Stimulated activated memory B cell treated with anti-CD40 and anti-IgM and Interleukin-4, amounts not matched to agents 10 μg/mL and 1 μg/mL and 100 μg/mL, for 72 hours (primary cell): ENCODE measurements at regions not wholly inside any gene's neighbourhood (a gene's known extent, or its start where the extent isn't known, plus 50 kb on each side); places are given as distances from the start of the nearest gene placed in this dataset.
"Not testable (repeated sequence)": the region's sequence is repeated elsewhere in the genome, so short reads cannot be mapped to it uniquely, and the experiment has no call there.

ENCODE experiments used
- ATAC-seq: fragments of 150-1000 bp; cut with Tn5 transposase; 2 replicates; pipeline ENCODE4 v1.10.0; 2021
- H3K27ac Mint-ChIP-seq: one replicate; pipeline ENCODE4 v1.8.0; 2022; ENCODE audit warnings: mild to moderate bottlenecking, mixed read lengths
- H3K27me3 Mint-ChIP-seq: one replicate; pipeline ENCODE4 v1.8.0; 2022; ENCODE audit warnings: mixed read lengths
- H3K36me3 Mint-ChIP-seq: one replicate; pipeline ENCODE4 v1.8.0; 2022; ENCODE audit warnings: mixed read lengths
- H3K4me1 Mint-ChIP-seq: one replicate; pipeline ENCODE4 v1.8.0; 2022; ENCODE audit warnings: mixed read lengths
- H3K4me3 Mint-ChIP-seq: one replicate; pipeline ENCODE4 v1.8.0; 2022; ENCODE audit warnings: mild to moderate bottlenecking, moderate library complexity, mixed read lengths
- H3K9me3 Mint-ChIP-seq: one replicate; pipeline ENCODE4 v1.8.0; 2022; ENCODE audit warnings: mixed read lengths

DNA sequence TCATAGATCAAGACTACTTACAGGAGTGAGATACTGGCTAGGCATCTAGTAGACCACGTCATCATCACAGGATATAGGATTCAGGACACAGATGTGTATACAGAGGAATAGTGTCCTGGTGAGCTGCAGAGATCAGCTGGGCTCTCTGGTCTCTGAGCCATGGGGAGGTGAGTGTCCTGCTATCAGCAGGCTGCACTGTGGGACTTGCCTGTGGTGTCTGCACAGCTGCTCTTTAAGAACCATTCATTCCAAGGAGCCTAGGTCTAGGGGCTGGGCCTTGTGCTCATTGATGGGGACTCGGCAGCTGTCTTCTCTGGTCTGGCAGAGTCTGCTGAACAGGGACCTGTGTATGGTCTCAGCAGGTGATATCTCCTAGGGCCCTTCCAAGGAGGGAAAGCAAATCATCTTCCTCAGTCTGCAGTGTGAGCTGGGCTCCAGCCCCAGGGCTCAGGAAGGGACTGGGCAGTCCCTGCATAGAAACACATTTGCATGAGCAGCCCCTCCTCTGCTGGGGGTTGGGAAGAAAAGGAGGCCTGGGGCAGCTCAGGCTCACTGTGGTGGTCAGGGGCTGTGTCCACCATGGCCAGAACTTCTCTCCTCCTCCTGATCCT is 66.1 kb upstream of the VPREB1 start:
- Mint-ChIP-seq H3K9me3 (no peaks in the 10 kb centered on the region), H3K27ac (peak overlapping the region; percentile 34), H3K36me3 (no peaks in the 10 kb centered on the region), H3K27me3 (no peaks in the 10 kb centered on the region), H3K4me1 (peaks cover 39% of the 10 kb centered on the region), H3K4me3 (no peak overlapping the region)
- ATAC-seq: no peak

DNA sequence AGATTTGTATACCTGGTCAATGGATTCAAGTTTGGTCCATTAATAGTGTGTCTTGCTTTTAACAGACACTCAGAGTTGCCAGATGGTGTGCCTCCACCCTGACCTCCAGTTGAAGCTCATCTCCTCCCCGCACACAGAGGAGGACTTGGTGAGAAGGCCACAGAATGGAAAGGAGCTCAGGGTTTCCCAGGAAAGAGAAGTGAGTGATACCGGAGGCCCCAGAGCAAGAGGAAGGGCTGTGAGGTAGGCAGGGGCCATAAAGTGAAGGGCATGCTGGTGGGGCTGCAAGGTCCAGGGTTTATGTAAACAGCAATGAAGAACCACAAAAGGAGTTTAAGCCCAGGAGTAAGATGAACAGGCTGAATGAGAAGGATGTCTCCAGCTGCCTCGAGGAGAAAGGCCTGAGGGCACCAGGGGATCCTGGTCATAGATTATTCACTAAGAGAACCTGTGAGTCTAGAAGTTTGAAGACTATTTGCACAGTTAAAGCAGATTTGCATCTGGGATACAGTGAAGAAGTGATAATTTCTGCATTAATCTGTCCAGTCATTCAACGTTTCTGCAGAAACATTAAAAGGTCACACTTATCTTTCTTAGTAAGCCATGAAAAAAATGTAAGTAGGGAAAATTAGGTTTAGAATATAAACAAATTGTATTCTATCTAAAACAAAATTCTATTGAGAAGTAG is 67.5 kb upstream of the VPREB1 start:
- H3K9me3 Mint-ChIP-seq: no peaks in the 10 kb centered on the region
- peak overlapping the region; percentile 4 for H3K27ac Mint-ChIP-seq
- H3K4me3 Mint-ChIP-seq: no peak overlapping the region
- peaks cover 28% of the 10 kb centered on the region for H3K4me1 Mint-ChIP-seq
- H3K27me3 Mint-ChIP-seq: no peaks in the 10 kb centered on the region
- no peaks in the 10 kb centered on the region for H3K36me3 Mint-ChIP-seq
- no peak for ATAC-seq

DNA sequence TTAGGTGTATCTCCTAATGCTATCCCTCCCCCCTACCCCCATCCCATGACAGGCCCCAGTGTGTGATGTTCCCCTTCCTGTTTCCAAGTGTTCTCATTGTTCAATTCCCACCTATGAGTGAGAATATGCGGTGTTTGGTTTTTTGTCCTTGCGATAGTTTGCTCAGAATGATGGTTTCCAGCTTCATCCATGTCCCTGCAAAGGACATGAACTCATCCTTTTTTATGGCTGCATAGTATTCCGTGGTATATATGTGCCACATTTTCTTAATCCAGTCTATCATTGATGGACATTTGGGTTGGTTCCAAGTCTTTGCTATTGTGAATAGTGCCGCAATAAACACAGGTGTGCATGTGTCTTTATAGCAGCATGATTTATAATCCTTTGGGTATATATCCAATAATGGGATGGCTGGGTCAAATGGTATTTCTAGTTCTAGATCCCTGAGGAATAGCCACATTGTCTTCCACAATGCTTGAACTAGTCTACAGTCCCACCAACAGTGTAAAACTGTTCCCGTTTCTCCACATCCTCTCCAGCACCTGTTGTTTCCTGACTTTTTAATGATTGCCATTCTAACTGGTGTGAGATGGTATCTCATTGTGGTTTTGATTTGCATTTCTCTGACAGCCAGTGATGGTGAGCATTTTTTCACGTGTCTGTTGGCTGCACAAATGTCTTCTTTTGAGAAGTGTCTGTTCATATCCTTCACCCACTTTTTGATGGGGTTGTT is 71.5 kb upstream of the VPREB1 start:
- not testable (repeated sequence) for H3K9me3 Mint-ChIP-seq, H3K27ac Mint-ChIP-seq, H3K36me3 Mint-ChIP-seq, H3K27me3 Mint-ChIP-seq, ATAC-seq, H3K4me3 Mint-ChIP-seq
- H3K4me1 Mint-ChIP-seq: peaks cover 40% of the 10 kb centered on the region

DNA sequence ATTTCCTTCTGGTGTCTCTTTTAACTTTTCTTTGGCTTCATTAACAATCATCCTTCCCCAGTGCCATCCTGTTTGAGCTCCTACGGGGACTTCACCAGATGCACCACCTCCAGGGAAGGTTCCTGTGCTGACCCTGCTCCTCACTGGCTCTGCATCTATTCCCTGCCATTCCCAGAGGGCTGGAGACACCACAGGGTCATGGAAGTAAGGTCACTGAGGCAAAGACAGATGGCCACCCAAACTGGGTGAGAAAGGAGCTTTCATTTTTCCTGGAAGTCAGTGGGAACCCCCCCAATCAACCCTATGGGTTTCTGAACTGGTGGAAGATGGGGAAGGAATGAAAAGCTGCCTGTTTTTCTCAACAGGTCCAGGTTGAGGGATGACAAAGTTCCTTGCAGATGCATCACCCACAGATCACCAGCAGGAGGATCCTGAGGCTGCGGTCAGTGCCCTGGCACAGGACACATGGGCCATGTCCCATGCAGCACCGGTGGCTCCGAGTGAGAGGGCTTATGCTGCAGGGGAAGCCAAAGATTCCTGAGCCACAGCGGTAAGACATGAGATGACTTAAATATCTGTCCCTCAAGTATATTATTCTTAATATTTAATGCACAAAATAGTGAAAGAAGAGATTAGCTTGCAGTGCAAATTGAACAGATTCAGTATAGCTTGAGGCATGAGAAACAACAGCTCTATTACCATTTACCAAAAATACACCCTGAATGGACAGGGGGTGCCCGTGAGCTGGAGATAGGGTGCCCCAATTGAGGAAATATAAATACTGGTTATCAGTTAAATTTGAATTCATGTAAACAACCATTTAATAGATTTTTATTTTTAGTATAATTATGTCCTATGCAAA is 73.0 kb upstream of the VPREB1 start:
- H3K4me3 Mint-ChIP-seq: no peak overlapping the region
- peaks cover 45% of the 10 kb centered on the region for H3K4me1 Mint-ChIP-seq
- H3K9me3 Mint-ChIP-seq: no peaks in the 10 kb centered on the region
- no peaks in the 10 kb centered on the region for H3K36me3 Mint-ChIP-seq
- no peak for ATAC-seq
- peak overlapping the region; percentile 61 for H3K27ac Mint-ChIP-seq
- H3K27me3 Mint-ChIP-seq: no peaks in the 10 kb centered on the region

DNA sequence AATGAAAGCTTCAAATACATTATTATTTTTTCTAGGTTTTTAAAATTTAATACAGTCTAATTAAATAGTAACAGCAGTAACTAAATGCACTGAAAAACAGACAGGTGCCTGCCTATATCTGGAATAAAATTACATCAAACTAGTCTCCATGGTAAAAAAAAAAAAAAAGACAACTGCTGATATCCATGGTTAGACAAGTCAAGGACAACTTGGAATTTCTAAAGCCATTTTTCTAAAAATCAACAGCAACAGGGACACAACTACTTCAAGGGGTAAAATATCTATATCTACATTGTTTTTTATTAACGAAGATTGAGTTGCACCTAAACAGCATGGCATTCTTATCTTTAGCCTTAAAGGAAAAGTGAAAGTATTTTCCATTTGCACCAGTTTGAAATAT is 74.7 kb upstream of the VPREB1 start:
- H3K27me3 Mint-ChIP-seq: no peaks in the 10 kb centered on the region
- peaks cover 62% of the 10 kb centered on the region for H3K4me1 Mint-ChIP-seq
- peak overlapping the region; percentile 61 for H3K27ac Mint-ChIP-seq
- H3K36me3 Mint-ChIP-seq: no peaks in the 10 kb centered on the region
- H3K9me3 Mint-ChIP-seq: no peaks in the 10 kb centered on the region
- ATAC-seq: no peak
- no peak overlapping the region for H3K4me3 Mint-ChIP-seq

DNA sequence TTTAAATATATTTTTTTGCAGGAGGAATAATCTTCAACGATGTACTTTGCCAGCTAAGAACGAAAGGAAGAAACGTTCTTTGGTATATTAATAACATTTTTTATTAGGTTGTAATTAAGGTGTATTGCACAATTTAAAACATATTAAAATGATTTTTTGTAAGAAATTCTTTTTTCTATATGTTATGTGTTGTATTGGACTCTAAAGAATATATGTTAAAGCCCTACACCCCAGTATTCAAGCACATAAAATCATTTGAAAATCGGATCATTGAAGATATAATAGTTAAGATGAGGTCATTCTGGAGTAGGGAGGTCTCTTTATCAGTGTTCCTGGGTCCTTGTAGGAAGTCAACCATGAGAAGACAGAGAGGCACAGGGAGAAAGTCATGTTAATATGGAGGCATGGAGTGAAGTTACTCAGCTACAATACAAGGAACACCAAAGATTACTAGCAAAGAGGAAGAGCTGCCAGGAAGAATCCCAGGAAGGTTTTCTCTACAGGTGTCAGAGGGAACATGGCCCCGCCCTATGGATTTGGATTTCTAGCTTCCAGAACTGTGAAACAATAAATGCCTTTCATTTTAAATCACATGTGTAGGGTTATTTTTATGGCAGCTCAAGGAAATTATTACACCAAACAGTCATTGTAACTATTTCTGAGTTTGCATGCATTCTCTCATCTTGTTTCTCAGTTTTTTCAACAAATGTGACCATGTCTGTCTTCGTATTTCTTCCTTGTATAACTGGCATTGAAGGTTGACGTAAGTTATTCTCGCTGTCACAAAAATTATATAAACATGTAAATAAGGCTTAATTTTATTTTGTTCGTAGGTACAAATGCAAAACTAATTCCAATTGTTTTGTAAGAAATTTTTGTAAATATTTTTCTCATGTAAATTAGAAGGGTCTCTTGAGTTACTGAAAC is 75.4 kb upstream of the VPREB1 start:
- H3K9me3 Mint-ChIP-seq: no peaks in the 10 kb centered on the region
- H3K27ac Mint-ChIP-seq: peak overlapping the region; percentile 87
- no peaks in the 10 kb centered on the region for H3K36me3 Mint-ChIP-seq
- no peaks in the 10 kb centered on the region for H3K27me3 Mint-ChIP-seq
- H3K4me3 Mint-ChIP-seq: no peak overlapping the region
- no peak for ATAC-seq
- H3K4me1 Mint-ChIP-seq: peaks cover 69% of the 10 kb centered on the region

DNA sequence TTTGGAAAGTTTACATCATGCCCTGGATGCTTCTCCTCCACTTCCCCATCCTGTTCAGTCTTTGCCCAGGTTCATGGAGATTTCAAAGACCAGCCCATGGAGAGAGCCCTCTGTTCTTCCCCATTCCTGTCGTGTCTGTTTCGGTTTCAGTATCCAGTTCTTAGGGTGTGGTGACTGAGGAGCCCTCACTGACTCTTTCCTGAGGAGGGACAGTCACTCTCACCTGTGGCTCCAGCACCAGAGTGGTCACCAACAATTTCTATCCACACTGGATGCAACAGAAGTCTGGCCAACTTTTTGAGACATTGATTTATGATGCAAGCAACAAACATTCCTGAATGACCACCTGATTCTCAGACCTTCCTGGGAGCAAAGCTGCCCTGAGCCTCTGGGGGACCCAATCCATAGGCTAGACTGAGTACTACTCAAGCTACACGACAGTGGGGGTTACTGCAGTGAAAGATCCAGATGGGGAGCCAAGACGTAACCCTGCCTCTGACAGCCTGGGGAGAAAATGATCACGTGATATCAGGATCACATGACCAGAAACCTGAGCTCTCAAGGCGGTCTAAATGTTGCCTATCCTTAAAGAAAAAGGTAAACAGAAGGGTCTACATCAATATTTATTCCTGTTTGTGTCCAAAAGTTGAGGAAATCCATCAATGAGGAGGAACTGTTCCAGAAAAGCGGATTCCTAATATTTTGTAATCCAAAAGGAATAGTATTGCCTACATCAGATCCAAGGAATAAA is 76.2 kb upstream of the VPREB1 start:
- Mint-ChIP-seq H3K4me1 (peaks cover 77% of the 10 kb centered on the region), H3K27me3 (no peaks in the 10 kb centered on the region), H3K4me3 (peak overlapping the region; percentile 78), H3K9me3 (no peaks in the 10 kb centered on the region), H3K36me3 (no peaks in the 10 kb centered on the region), H3K27ac (peak overlapping the region; percentile 87)
- peak; percentile 65 for ATAC-seq

DNA sequence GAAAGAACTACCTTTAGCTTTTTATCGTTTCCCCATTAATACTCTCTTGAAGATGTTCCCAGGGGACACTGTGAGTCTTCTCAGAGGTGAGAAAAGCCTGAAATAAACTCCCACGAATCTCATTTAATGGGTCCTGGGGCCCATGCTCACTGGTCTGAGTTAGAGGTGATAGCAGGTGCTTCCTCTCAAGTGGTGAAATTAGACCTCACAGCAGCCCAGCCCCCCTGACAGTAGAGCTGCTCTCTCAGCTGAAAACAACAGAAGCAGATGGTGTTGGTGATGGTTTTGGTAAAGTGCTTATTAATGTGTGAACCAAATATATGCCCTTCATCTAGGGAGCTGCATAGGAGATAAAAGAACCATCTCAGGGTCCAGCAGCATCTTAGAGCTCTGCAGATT is 76.8 kb upstream of the VPREB1 start:
- H3K27ac Mint-ChIP-seq: peak overlapping the region; percentile 87
- no peaks in the 10 kb centered on the region for H3K36me3 Mint-ChIP-seq
- ATAC-seq: peak; percentile 98
- no peaks in the 10 kb centered on the region for H3K27me3 Mint-ChIP-seq
- H3K9me3 Mint-ChIP-seq: no peaks in the 10 kb centered on the region
- peaks cover 83% of the 10 kb centered on the region for H3K4me1 Mint-ChIP-seq
- H3K4me3 Mint-ChIP-seq: peak overlapping the region; percentile 78

DNA sequence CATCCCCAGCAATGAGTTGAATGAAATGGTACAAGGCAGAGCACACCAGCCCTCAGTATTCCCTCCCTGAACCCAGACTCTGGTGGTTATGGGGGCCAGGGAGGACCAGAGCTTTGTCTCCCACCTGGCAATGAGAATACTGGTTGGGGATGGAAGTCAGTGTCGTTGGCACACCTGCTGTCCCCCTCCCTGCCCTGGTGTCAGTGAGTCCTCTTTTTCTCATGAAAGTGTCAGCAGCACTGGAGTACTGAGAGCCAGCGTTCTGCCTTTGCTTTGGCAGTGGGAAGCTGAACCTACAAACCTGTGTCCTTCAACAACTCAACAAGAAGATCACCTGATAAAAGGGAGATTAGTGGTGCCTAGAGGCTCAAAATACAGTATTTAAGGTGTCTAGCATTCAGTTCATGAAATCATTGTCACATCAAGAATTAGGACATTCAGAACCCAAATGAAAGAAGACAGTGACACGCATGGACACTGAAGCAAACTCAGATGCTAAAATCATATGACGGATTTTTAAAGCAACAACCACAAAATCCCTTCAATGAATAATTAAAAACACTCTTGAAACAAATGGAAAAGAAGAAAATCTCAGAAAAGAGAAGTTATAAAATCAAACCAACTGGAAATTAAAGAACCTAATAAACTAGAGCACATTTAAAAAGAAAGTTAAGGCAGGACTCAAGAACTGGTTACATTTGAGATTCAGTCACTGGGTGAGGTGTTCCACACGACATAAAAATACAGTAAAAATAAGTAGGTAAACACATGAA is 77.5 kb upstream of the VPREB1 start:
- ATAC-seq: no peak
- Mint-ChIP-seq H3K27me3 (no peaks in the 10 kb centered on the region), H3K4me3 (peak overlapping the region; percentile 57), H3K27ac (peak overlapping the region; percentile 87), H3K36me3 (no peaks in the 10 kb centered on the region), H3K9me3 (no peaks in the 10 kb centered on the region), H3K4me1 (peaks cover 88% of the 10 kb centered on the region)

DNA sequence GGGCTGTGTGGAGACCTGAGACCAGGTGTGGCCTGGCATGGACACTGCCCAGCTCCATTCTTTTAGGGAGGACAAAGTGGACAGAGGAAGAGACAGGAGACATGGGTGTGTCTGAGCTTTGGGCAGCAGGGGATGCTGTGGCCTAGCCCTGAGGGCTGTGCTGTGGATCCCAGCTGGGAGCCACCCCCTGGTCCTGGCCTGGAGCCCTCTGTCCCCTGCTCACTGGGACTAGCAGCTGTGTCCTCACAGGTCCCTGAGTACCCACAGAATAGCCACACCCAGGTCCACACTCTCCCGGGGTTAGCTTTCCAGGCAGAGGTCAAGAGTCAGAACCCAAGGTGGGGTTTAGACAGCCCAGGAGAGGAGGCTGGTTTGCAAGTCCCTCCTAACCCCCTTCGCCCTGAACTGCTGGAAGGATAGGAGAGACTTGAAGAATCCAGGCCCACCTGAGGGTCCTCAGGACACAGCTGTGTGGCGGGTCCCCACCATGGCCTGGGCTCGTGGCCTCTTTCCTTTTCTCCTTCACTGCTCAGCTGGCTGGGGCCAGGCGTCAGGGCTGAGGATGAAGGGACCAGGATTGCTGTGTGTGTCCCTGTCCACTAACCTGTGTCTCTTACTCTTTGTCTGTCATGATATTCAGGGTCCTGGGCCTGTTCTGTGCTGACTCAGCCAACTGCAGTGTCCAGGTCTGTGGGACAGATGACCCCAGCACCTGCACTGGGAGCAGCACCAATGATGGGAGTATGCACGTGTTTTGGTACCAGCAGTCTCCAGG is 78.5 kb upstream of the VPREB1 start:
- Mint-ChIP-seq H3K27ac (peak overlapping the region; percentile 87), H3K9me3 (no peaks in the 10 kb centered on the region), H3K36me3 (no peaks in the 10 kb centered on the region), H3K4me1 (peaks cover 89% of the 10 kb centered on the region), H3K4me3 (no peak overlapping the region), H3K27me3 (no peaks in the 10 kb centered on the region)
- ATAC-seq: no peak

DNA sequence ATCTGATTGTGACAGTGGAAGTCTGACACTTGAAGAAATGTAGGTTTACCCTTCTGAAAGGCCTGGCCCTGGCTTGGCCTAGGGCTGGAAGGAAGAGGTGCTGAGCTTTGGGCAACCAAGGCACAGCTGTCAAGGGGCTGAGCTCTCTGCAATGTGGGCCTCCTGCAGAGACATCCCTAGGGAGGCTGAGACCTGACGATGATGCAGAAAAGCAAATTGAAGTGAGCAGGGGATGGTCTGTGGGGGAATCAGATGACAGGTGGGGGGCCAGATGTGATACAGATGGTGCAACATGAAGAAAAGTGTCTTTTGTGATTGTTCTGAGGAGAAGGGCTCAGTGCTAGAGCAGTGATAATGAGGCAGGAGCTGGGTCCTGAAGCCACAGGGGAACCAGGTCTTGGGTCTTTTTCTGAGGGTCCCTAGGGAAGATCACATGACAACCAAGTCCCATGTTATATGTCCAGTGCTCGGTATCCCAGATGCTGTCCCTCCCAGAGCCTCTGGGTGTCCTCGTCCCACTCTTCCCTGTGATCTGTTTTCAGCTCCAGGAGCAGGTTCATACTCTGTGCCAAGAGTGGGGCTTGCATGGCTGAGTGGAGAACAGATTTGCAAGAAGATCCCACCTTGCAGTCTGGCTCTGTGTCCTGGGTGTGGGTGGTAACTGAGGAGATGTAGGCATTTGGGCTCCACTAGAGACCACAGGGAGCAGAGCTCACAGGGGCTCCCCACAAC is 79.9 kb upstream of the VPREB1 start:
- peaks cover 80% of the 10 kb centered on the region for H3K4me1 Mint-ChIP-seq
- no peak overlapping the region for H3K4me3 Mint-ChIP-seq
- no peaks in the 10 kb centered on the region for H3K36me3 Mint-ChIP-seq
- H3K27me3 Mint-ChIP-seq: no peaks in the 10 kb centered on the region
- H3K9me3 Mint-ChIP-seq: no peaks in the 10 kb centered on the region
- H3K27ac Mint-ChIP-seq: peak overlapping the region; percentile 87
- ATAC-seq: no peak
